HCT116 (cell line): ENCODE measurements at regions not wholly inside any gene's neighbourhood (a gene's known extent, or its start where the extent isn't known, plus 50 kb on each side); places are given as distances from the start of the nearest gene placed in this dataset.

ENCODE experiments used
- CTCF ChIP-seq, 3 experiments: fragments of 200-600 bp in 1 of 3; sonication (generic) in 1 of 3; IDR thresholded peaks in 2 of 3; conservative IDR thresholded peaks in 1 of 3; 2 replicates each; pipeline ENCODE4 v1.5.1; 2012 to 2017; ENCODE audit warnings: low read depth in 2 of 3, low read length in 2 of 3, antibody characterized with exemption in 1 of 3, borderline replicate concordance in 1 of 3, control low read depth in 1 of 3, mild to moderate bottlenecking in 1 of 3, mixed read lengths in 1 of 3, mixed run types in 1 of 3, moderate library complexity in 1 of 3; ENCODE audit not compliant: insufficient read depth in 1 of 3
- EGR1 ChIP-seq: IDR thresholded peaks from 2 replicates; pipeline ENCODE4 v1.6.1; 2012; ENCODE audit warnings: low read depth
- ELF1 ChIP-seq: IDR thresholded peaks from 2 replicates; pipeline ENCODE4 v1.6.1; 2012; ENCODE audit warnings: low read depth, borderline replicate concordance
- EZH2 ChIP-seq: fragments of 200-600 bp; sonication (generic); IDR thresholded peaks from 2 replicates; pipeline ENCODE4 v1.6.1; 2017; ENCODE audit warnings: antibody characterized with exemption, mixed run types
- POLR2A ChIP-seq: IDR thresholded peaks from 2 replicates; pipeline ENCODE4 v1.7.0; 2011; ENCODE audit warnings: borderline replicate concordance; ENCODE audit not compliant: insufficient read depth, insufficient read length; ENCODE audit errors: extremely low read depth
- POLR2AphosphoS5 ChIP-seq: IDR thresholded peaks from 2 replicates; pipeline ENCODE4 v1.6.1; 2011; ENCODE audit warnings: mild to moderate bottlenecking, low read depth, low read length, moderate library complexity
- RAD21 ChIP-seq: IDR thresholded peaks from 2 replicates; pipeline ENCODE4 v1.6.1; 2012; ENCODE audit warnings: low read depth, mild to moderate bottlenecking
- SIN3A ChIP-seq: IDR thresholded peaks from 2 replicates; pipeline ENCODE4 v1.6.1; 2012; ENCODE audit warnings: low read depth
- SP1 ChIP-seq: IDR thresholded peaks from 2 replicates; pipeline ENCODE4 v1.6.1; 2012; ENCODE audit warnings: low read depth
- SRF ChIP-seq: IDR thresholded peaks from 2 replicates; pipeline ENCODE4 v1.6.1; 2012; ENCODE audit warnings: low read depth
- TF ChIP-seq, protein P1 (sequence below): IDR thresholded peaks from 2 replicates; pipeline ENCODE4 v1.6.1; 2012
- TF ChIP-seq, protein P2 (sequence below): IDR thresholded peaks from 2 replicates; pipeline ENCODE4 v1.6.1; 2012

DNA sequence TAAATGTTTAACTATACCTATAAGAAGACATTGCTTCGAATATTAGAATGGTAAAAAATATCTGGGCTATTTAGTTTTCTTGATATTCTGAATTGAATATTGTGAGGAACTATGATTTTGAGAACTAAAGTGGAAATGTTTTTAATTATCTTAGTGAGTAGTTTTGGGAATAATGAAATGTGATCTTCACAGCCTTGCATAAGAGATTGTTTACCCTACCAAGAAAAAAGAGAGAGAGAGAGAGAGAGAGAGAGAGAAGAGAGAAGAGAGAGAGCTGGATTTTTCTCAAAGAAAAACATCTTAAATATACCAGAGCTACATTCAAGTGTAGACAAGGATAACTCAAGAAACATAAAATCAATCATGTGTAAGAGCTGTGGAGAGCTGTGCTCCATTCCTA is 148.7 kb upstream of the MAD2L1 start:
- TF ChIP-seq CTCF (IDR thresholded peaks at IDR 0.05 in 2 of 3, conservative IDR thresholded peaks at IDR 0.05 in 1 of 3; ENCODE audit: borderline replicate concordance in 1 of 3, insufficient read depth in 1 of 3, low read depth in 2 of 3, low read length in 2 of 3): no peak
- TF ChIP-seq POLR2A: no peak
- no peak for TF ChIP-seq EGR1
- no peak for TF ChIP-seq SRF
- no peak for TF ChIP-seq RAD21
- no peak for TF ChIP-seq SIN3A
- TF ChIP-seq ELF1: no peak
- no peak for TF ChIP-seq EZH2
- no peak for TF ChIP-seq POLR2AphosphoS5
- TF ChIP-seq, protein P1, sequence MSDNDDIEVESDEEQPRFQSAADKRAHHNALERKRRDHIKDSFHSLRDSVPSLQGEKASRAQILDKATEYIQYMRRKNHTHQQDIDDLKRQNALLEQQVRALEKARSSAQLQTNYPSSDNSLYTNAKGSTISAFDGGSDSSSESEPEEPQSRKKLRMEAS: no peak
- TF ChIP-seq SP1: no peak
- TF ChIP-seq, protein P2, sequence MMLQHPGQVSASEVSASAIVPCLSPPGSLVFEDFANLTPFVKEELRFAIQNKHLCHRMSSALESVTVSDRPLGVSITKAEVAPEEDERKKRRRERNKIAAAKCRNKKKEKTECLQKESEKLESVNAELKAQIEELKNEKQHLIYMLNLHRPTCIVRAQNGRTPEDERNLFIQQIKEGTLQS: no peak
